Activated CD8-positive, alpha-beta T cell treated with anti-CD3 and anti-CD28 coated beads for 36 hours (primary cell): ENCODE measurements at regions not wholly inside any gene's neighbourhood (a gene's known extent, or its start where the extent isn't known, plus 50 kb on each side); places are given as distances from the start of the nearest gene placed in this dataset.

Source experiments
- ATAC-seq: fragments of 200-7000 bp; cut with Tn5 transposase; one replicate; pipeline ENCODE4 v1.10.0; 2021; ENCODE audit warnings: mild to moderate bottlenecking, moderate library complexity
- CTCF ChIA-PET: fragments of 350-600 bp; sonication (Branson Sonifier 250); formaldehyde crosslinking; loops from one replicate; lab custom pipeline; 2021; ENCODE audit warnings: antibody characterized with exemption; lab: Charles Lee
- POLR2A ChIA-PET: fragments of 350-600 bp; sonication (Branson Sonifier 250); formaldehyde crosslinking; loops from one replicate; lab custom pipeline; 2021; ENCODE audit warnings: antibody characterized with exemption; lab: Charles Lee
- DNase-seq: peaks from one replicate; pipeline ENCODE4 v3.0.0-alpha.2; 2020
- H3K27ac Mint-ChIP-seq: one replicate; pipeline ENCODE4 v1.8.0; 2021; ENCODE audit warnings: mild to moderate bottlenecking, mixed read lengths
- H3K27me3 Mint-ChIP-seq: one replicate; pipeline ENCODE4 v1.8.0; 2021; ENCODE audit warnings: mixed read lengths
- H3K36me3 Mint-ChIP-seq: one replicate; pipeline ENCODE4 v1.8.0; 2021; ENCODE audit warnings: low read depth, mixed read lengths
- H3K4me1 Mint-ChIP-seq: one replicate; pipeline ENCODE4 v1.8.0; 2021; ENCODE audit warnings: low read depth, mixed read lengths
- H3K4me3 Mint-ChIP-seq: one replicate; pipeline ENCODE4 v1.8.0; 2021; ENCODE audit warnings: mild to moderate bottlenecking, moderate library complexity, mixed read lengths
- H3K9me3 Mint-ChIP-seq: one replicate; pipeline ENCODE4 v1.8.0; 2021; ENCODE audit warnings: mixed read lengths
- intact Hi-C: fragments of 100-400 bp; cut with micrococcal nuclease; formaldehyde crosslinking; loops from one replicate; pipeline ENCODE4 v1.10.0; 2022
- TF ChIP-seq, protein P1 (sequence below): fragments of 200-600 bp; IDR thresholded peaks from one replicate; pipeline ENCODE4 v1.8.0; 2022; ENCODE audit warnings: antibody characterized with exemption, mild to moderate bottlenecking

DNA sequence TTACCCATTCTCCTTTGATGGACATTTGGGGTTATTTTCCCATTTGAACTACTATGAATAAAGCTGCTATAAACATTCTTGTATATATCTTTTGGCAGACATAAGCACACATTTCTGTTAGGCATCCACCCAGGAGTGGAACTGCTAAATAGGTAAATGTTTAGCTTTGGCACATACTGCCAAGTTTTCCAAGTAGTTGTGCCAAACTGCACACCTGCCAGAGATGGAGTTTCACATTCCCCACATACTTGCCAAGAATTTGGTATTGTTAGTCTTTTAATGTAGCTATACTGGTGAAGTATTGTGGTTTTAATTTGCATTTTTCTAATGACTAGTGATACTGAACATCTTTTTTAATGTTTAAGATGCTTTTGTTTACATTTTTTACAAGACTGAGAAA lies 201.0 kb downstream of the GXYLT1 start:
- ATAC-seq, result no peak
- ChIA-PET POLR2A (interaction anchor here (1.1 kb wide), 1 partner anchor 8 kb away, joined by 4 read pairs; no protein-coding TSS in a partner anchor), CTCF (no interaction called here)
- TF ChIP-seq, protein P1, sequence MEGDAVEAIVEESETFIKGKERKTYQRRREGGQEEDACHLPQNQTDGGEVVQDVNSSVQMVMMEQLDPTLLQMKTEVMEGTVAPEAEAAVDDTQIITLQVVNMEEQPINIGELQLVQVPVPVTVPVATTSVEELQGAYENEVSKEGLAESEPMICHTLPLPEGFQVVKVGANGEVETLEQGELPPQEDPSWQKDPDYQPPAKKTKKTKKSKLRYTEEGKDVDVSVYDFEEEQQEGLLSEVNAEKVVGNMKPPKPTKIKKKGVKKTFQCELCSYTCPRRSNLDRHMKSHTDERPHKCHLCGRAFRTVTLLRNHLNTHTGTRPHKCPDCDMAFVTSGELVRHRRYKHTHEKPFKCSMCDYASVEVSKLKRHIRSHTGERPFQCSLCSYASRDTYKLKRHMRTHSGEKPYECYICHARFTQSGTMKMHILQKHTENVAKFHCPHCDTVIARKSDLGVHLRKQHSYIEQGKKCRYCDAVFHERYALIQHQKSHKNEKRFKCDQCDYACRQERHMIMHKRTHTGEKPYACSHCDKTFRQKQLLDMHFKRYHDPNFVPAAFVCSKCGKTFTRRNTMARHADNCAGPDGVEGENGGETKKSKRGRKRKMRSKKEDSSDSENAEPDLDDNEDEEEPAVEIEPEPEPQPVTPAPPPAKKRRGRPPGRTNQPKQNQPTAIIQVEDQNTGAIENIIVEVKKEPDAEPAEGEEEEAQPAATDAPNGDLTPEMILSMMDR, result no peak
- intact Hi-C loops, result no loop called here
- Mint-ChIP-seq H3K27ac (no peak overlapping the region), H3K4me1 (no peaks in the 10 kb centered on the region), H3K9me3 (peaks cover 5% of the 10 kb centered on the region), H3K36me3 (no peaks in the 10 kb centered on the region), H3K4me3 (no peak overlapping the region), H3K27me3 (peaks cover 15% of the 10 kb centered on the region)
- no peak for DNase-seq

DNA sequence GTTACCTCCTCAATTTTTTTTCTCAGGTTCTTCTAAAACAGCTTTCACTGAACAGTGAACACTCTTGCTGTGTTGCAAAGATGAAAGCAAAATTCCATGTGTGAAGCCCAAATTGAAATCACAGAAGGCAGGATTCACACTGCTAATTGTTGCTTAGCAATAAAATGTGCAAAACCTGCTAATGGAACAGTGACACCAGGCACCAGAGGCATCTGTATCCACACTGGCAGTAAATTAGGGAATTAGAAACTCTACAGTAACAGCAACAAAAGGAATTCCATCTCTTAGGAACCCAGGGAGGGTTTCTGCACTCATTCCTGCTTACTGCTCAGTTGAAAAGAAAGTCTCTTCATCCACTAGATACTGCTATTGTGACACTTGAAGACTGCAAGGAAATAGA lies 202.3 kb downstream of the GXYLT1 start:
- Mint-ChIP-seq H3K36me3 (no peaks in the 10 kb centered on the region), H3K4me1 (no peaks in the 10 kb centered on the region), H3K27me3 (peaks cover 11% of the 10 kb centered on the region), H3K27ac (no peak overlapping the region), H3K4me3 (no peak overlapping the region), H3K9me3 (peaks cover 5% of the 10 kb centered on the region)
- DNase-seq, result no peak
- ChIA-PET POLR2A (no interaction called here), CTCF (no interaction called here)
- intact Hi-C loops, result no loop called here
- TF ChIP-seq, protein P1, result no peak
- no peak for ATAC-seq

DNA sequence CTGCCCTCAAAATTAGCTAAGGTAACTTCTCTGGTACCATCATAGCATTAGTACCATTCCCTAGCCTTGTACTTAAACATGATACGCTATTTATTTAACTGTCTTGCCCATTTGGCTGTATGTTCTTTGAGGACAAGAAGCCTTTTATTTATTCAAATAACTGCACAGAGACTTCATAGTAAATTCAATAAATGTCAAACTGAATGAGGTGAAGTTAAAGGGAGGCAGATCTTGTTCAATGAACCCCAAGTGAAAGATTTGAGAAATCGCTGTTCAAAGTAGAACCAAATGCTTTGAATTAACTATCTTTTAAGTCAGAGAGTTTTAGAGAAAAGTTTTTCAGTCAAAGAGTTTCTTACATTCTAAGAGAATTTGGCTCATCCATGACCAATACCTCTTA lies 203.6 kb downstream of the GXYLT1 start:
- ATAC-seq (no peak), DNase-seq (no peak)
- Mint-ChIP-seq H3K4me3 (no peak overlapping the region), H3K4me1 (no peaks in the 10 kb centered on the region), H3K36me3 (no peaks in the 10 kb centered on the region), H3K27me3 (peaks cover 12% of the 10 kb centered on the region), H3K27ac (no peak overlapping the region), H3K9me3 (peaks cover under 1% of the 10 kb centered on the region)
- TF ChIP-seq, protein P1, result no peak
- ChIA-PET CTCF (no interaction called here), POLR2A (no interaction called here)
- intact Hi-C loops, result no loop called here

DNA sequence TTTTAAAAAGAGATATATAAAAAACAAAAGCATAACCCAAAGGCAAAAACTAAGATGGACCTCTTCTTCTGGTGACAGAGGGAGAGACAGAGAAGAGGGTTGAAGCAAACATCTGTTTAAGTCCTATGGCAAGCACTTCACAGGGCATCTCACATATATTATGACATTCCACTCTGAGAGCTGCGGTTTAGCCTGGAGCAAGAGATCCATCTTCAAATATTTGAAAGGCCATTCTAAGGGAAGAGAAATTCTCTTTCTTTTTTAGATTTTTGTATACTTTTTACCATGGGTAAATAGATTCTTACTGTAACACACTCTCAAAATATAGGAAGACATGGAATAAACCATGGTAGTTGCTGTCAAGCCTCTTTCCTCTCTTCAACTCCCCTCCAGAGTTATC lies 204.1 kb downstream of the GXYLT1 start:
- intact Hi-C loops, result no loop called here
- POLR2A ChIA-PET, result no interaction called here
- Mint-ChIP-seq H3K4me3 (no peak overlapping the region), H3K4me1 (no peaks in the 10 kb centered on the region), H3K36me3 (no peaks in the 10 kb centered on the region), H3K27me3 (peaks cover 12% of the 10 kb centered on the region), H3K9me3 (no peaks in the 10 kb centered on the region), H3K27ac (no peak overlapping the region)
- CTCF ChIA-PET, result no interaction called here
- TF ChIP-seq, protein P1, result no peak
- ATAC-seq (no peak), DNase-seq (no peak)

DNA sequence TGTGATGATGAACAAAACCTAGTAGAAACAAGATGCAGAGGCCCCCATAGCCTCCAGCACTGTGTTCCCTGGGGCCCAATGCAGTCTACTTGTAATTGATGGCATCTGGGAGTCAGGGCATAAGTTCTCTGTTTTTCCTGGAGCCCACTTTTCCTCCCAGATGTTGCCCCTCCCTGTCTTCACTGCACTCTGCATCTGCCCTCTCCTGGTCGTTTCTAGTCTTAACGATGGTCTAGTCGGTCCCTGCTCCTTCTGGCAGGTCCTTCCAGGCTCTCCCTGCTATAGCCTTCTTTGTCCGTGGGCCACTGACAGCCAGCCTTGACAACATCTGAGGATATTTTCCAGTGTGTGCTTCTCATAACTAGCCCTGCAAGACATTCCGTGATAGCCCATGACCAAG lies 208.3 kb downstream of the GXYLT1 start:
- DNase-seq (no peak), ATAC-seq (no peak)
- TF ChIP-seq, protein P1, result no peak
- Mint-ChIP-seq H3K9me3 (no peaks in the 10 kb centered on the region), H3K27ac (no peak overlapping the region), H3K4me3 (no peak overlapping the region), H3K4me1 (peaks cover 6% of the 10 kb centered on the region), H3K27me3 (peaks cover 24% of the 10 kb centered on the region), H3K36me3 (no peaks in the 10 kb centered on the region)
- POLR2A ChIA-PET, result no interaction called here
- intact Hi-C loops, result no loop called here
- CTCF ChIA-PET, result no interaction called here
